ENCODE measurements at regions not wholly inside any gene's neighbourhood (a gene's known extent, or its start where the extent isn't known, plus 50 kb on each side); places are given as distances from the start of the nearest gene placed in this dataset.

DNA sequence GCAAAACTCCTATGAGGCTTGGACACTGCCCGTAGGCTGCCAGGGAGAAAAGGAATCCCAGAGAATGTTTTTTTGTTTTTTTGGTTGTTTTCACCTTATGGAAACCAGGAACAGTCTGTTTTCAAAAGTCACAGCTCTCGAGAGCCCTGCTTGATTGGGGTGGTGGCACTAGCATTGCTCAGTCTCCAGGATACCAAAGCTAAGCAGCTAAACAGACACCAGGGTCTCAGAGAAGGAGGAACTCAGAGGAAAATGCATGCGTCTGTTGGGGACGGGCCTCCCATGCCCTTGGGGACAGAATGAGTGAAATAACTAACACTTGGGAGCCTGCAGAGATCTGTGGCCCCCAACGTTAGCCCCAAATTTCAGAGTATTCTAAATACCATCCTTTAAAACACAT, 178.8 kb downstream of the SOX9 start:
- Mint-ChIP-seq H3K9me3 (no peaks in the 10 kb centered on the region), H3K27ac (0 out of 2 replicates have a peak overlapping the region, but pooled peaks have one; percentile 17), H3K4me3 (no peak overlapping the region), H3K4me1 (no peaks in the 10 kb centered on the region), H3K36me3 (ENCODE audit: low read depth) (no peaks in the 10 kb centered on the region), H3K27me3 (ENCODE audit: insufficient read depth, low read depth, poor library complexity) (peaks cover 2% of the 10 kb centered on the region)
- Histone ChIP-seq H3K79me2 (replicated peaks; ENCODE audit: insufficient read depth) (no peaks in the 10 kb centered on the region), H3K4me3 (no peak overlapping the region), H3K4me1 (ENCODE audit: insufficient read depth) (no peaks in the 10 kb centered on the region), H3K4me2 (no peak overlapping the region), H2AFZ (peak overlapping the region; percentile 43; the same call in 1 of the 2 replicates), H4K20me1 (replicated peaks; ENCODE audit: insufficient read depth) (no peaks in the 10 kb centered on the region), H3K27ac (ENCODE audit: low read depth) (no peak overlapping the region), H3F3A (replicated peaks; ENCODE audit: low read depth) (no peaks in the 10 kb centered on the region), H3K36me3 (ENCODE audit: insufficient read depth) (no peaks in the 10 kb centered on the region), H3K9me2 (ENCODE audit: insufficient read depth) (peaks cover 11% of the 10 kb centered on the region; the same call in 1 of the 2 replicates), H3K27me3 (ENCODE audit: insufficient read depth) (no peaks in the 10 kb centered on the region)
- DNase-seq (ENCODE audit: low spot score) = no peak
- TF ChIP-seq JUNB (IDR thresholded peaks at IDR 0.05; ENCODE audit: unreplicated experiment) = no peak
- TF ChIP-seq, protein P1, sequence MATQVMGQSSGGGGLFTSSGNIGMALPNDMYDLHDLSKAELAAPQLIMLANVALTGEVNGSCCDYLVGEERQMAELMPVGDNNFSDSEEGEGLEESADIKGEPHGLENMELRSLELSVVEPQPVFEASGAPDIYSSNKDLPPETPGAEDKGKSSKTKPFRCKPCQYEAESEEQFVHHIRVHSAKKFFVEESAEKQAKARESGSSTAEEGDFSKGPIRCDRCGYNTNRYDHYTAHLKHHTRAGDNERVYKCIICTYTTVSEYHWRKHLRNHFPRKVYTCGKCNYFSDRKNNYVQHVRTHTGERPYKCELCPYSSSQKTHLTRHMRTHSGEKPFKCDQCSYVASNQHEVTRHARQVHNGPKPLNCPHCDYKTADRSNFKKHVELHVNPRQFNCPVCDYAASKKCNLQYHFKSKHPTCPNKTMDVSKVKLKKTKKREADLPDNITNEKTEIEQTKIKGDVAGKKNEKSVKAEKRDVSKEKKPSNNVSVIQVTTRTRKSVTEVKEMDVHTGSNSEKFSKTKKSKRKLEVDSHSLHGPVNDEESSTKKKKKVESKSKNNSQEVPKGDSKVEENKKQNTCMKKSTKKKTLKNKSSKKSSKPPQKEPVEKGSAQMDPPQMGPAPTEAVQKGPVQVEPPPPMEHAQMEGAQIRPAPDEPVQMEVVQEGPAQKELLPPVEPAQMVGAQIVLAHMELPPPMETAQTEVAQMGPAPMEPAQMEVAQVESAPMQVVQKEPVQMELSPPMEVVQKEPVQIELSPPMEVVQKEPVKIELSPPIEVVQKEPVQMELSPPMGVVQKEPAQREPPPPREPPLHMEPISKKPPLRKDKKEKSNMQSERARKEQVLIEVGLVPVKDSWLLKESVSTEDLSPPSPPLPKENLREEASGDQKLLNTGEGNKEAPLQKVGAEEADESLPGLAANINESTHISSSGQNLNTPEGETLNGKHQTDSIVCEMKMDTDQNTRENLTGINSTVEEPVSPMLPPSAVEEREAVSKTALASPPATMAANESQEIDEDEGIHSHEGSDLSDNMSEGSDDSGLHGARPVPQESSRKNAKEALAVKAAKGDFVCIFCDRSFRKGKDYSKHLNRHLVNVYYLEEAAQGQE (IDR thresholded peaks at IDR 0.05; ENCODE audit: unreplicated experiment) = no peak
- TF ChIP-seq, protein P2, sequence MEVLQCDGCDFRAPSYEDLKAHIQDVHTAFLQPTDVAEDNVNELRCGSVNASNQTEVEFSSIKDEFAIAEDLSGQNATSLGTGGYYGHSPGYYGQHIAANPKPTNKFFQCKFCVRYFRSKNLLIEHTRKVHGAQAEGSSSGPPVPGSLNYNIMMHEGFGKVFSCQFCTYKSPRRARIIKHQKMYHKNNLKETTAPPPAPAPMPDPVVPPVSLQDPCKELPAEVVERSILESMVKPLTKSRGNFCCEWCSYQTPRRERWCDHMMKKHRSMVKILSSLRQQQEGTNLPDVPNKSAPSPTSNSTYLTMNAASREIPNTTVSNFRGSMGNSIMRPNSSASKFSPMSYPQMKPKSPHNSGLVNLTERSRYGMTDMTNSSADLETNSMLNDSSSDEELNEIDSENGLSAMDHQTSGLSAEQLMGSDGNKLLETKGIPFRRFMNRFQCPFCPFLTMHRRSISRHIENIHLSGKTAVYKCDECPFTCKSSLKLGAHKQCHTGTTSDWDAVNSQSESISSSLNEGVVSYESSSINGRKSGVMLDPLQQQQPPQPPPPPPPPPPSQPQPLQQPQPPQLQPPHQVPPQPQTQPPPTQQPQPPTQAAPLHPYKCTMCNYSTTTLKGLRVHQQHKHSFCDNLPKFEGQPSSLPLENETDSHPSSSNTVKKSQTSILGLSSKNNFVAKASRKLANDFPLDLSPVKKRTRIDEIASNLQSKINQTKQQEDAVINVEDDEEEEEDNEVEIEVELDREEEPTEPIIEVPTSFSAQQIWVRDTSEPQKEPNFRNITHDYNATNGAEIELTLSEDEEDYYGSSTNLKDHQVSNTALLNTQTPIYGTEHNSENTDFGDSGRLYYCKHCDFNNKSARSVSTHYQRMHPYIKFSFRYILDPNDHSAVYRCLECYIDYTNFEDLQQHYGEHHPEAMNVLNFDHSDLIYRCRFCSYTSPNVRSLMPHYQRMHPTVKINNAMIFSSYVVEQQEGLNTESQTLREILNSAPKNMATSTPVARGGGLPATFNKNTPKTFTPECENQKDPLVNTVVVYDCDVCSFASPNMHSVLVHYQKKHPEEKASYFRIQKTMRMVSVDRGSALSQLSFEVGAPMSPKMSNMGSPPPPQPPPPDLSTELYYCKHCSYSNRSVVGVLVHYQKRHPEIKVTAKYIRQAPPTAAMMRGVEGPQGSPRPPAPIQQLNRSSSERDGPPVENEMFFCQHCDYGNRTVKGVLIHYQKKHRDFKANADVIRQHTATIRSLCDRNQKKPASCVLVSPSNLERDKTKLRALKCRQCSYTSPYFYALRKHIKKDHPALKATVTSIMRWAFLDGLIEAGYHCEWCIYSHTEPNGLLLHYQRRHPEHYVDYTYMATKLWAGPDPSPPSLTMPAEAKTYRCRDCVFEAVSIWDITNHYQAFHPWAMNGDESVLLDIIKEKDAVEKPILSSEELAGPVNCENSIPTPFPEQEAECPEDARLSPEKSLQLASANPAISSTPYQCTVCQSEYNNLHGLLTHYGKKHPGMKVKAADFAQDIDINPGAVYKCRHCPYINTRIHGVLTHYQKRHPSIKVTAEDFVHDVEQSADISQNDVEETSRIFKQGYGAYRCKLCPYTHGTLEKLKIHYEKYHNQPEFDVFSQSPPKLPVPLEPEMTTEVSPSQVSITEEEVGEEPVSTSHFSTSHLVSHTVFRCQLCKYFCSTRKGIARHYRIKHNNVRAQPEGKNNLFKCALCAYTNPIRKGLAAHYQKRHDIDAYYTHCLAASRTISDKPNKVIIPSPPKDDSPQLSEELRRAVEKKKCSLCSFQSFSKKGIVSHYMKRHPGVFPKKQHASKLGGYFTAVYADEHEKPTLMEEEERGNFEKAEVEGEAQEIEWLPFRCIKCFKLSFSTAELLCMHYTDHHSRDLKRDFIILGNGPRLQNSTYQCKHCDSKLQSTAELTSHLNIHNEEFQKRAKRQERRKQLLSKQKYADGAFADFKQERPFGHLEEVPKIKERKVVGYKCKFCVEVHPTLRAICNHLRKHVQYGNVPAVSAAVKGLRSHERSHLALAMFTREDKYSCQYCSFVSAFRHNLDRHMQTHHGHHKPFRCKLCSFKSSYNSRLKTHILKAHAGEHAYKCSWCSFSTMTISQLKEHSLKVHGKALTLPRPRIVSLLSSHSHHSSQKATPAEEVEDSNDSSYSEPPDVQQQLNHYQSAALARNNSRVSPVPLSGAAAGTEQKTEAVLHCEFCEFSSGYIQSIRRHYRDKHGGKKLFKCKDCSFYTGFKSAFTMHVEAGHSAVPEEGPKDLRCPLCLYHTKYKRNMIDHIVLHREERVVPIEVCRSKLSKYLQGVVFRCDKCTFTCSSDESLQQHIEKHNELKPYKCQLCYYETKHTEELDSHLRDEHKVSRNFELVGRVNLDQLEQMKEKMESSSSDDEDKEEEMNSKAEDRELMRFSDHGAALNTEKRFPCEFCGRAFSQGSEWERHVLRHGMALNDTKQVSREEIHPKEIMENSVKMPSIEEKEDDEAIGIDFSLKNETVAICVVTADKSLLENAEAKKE (CRISPR knock-in tag; IDR thresholded peaks at IDR 0.05) = no peak
- no peak for TF ChIP-seq EZH2 (IDR thresholded peaks at IDR 0.05; ENCODE audit: low read depth, unreplicated experiment)
- no peak for TF ChIP-seq EZH2phosphoT487 (IDR thresholded peaks at IDR 0.05; ENCODE audit: unreplicated experiment)
- TF ChIP-seq ZNF114 (CRISPR knock-in tag; IDR thresholded peaks at IDR 0.05) = no peak
- no peak for TF ChIP-seq STAT1 (IDR thresholded peaks at IDR 0.05; ENCODE audit: unreplicated experiment)
- TF ChIP-seq NANOG (IDR thresholded peaks at IDR 0.05; ENCODE audit: borderline replicate concordance) = no peak
- TF ChIP-seq, protein P3, sequence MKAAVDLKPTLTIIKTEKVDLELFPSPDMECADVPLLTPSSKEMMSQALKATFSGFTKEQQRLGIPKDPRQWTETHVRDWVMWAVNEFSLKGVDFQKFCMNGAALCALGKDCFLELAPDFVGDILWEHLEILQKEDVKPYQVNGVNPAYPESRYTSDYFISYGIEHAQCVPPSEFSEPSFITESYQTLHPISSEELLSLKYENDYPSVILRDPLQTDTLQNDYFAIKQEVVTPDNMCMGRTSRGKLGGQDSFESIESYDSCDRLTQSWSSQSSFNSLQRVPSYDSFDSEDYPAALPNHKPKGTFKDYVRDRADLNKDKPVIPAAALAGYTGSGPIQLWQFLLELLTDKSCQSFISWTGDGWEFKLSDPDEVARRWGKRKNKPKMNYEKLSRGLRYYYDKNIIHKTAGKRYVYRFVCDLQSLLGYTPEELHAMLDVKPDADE (IDR thresholded peaks at IDR 0.05) = no peak
- ATAC-seq = no peak

All from GM23338 (cell line).